DMS 273 (cell line): ENCODE measurements at regions not wholly inside any gene's neighbourhood (a gene's known extent, or its start where the extent isn't known, plus 50 kb on each side); places are given as distances from the start of the nearest gene placed in this dataset.
"Not testable (repeated sequence)": the region's sequence is repeated elsewhere in the genome, so short reads cannot be mapped to it uniquely, and the experiment has no call there.

Source experiments
- DNase-seq: peaks from one replicate; lab custom pipeline; 2025; ENCODE audit not compliant: unreplicated experiment; lab: John Stamatoyannopoulos, UW

DNA sequence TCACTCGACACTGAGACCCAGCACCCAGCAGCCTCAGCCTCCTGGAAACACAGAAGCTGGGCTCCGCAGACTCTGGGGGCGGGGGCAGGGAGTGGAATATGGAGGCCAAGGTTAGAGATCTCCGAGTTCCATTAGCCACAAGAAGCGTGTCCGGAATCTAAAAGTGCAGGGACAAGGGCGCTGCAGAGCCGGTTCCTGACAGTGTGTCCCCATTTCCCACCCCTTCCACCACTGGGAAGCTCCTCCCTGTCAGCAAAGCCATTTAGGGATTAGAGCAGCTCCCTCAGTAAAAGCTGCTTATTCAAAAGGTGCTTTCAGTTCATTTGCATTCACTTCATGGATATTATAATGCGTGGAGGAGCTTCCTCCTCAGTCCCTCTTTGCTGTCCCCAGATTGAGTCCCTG is 74.1 kb upstream of the HSPA9 start:
- no peak for DNase-seq

DNA sequence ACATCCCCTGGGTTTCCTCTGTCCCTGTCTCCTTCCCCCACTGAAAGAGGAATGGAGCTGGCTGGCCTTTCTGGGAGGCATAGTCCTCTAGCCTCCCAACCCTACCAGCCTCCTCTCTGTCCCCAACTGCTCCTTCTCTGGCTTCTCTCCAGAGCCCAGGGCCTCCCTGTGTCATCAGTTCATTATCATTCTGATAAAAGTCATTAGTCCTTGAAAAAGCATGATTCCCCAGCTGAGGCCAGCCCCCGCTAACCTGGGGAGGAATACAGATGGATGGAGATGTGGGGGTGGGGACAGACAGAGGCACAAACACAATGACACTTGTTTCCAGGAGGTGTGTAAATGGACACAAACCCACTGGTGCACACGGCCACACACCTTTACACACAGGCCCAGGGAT is 73.6 kb upstream of the HSPA9 start:
- no peak for DNase-seq

DNA sequence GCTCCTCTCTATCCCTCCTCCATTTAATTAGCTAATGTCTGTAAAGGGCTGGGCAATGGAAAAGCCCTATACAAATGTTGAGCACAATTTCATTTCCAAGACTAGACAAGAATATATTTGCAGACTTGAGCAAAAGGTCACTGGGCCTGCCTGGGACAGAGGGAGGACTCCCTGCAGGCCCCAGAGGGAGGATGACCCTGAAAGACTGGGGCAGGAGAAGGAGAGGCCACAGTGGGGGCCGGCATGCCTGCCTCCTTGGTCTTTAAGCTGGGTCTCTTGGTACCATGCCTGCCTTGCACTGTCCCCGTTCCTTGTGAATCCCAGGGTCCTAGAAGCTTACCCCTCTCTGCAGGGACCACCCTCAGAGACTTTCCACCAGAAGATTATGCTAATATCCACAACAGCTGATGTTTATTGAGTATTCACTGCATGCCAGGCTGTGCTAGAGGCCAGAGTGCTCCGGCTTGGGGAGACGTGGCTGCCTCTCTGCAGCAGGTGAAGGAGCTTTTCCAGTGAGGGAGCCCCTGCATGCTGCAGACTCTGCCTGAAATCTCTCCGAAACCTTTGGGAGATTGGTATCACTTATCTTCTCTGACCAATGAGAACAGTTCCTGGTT is 72.7 kb upstream of the HSPA9 start:
- DNase-seq = no peak

DNA sequence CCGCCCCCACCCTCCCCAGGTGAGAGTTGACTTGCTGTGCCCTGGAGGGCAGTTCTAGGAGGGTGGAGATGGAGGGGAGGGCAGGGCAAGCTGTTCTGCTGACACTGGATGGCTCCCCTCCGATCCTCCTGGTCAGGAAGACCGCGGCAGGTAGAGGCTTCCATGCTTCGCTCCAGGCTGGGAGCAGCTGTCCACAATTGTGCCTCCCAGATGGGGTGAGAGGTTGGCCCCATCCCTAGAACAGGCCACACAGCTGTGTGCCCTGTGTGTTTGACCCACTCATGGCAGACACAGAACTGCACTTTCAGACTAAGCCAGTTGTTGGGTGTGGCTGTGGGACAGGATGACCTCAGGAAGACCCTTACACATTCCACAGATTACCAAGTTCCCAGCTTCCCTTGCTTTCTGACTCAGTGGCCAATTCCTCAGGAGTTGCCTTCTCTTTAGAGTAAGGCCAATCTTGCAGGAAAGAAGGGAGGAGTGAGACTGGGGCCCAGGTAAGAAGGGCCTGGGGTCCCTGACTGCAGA is 72.1 kb upstream of the HSPA9 start:
- no peak for DNase-seq

DNA sequence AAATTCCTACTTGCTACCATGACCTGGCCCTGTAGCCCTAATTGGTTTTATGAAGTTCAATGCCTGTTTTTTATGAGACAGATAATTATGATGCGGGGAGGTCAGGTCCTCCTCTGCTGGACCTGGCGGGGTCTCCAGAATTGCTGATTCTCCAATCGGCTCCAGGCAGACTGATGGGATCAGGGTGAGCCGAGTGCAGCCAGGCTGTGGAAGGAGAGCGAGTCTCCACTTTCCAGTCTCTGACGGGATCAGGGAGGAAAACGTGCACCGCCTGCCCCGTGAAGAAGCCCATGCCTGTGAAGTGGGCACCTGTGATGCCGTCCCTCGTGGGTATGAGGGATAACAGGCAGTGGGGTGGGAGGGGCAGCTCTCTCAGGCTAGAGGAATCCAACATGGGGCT is 71.5 kb upstream of the HSPA9 start:
- DNase-seq = no peak

DNA sequence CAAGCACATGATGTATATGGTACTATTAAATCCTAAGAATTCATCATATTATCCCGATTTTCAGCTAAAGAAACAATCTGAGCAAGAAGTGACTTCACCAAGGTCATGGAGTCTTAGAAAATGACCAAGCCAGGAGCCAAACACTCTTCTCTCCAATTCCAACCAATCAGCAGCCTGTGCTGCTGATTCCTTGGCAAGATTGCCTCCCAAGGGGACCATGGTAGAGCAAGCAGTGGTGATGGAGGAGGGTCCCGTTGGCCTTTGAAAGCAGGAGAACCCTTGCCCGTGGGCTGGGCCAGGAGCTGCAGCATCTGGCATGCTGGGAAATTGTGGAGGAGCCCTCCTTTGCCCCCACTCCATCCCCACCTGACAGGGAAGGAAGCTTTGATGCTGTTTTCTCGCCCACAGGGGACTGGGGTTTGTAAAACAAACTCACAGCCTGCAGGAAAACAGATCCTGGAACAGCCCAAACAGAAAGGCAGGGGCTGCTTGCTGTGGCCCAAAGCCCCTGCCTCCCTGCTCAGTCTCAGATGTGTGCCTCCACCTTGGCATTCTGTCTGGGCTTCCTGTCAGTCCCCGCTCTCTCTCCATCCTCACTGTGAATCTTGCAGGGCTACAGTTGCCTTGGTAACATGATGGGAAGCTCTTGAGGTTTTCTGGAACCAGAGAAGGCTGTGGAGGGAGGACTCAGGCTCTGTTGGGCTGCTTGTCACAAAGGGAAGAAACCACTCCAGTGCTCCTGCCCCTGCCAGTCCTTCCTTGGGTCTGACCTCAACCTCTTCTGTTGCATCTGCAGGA is 70.8 kb upstream of the HSPA9 start:
- DNase-seq = peak; percentile 55

DNA sequence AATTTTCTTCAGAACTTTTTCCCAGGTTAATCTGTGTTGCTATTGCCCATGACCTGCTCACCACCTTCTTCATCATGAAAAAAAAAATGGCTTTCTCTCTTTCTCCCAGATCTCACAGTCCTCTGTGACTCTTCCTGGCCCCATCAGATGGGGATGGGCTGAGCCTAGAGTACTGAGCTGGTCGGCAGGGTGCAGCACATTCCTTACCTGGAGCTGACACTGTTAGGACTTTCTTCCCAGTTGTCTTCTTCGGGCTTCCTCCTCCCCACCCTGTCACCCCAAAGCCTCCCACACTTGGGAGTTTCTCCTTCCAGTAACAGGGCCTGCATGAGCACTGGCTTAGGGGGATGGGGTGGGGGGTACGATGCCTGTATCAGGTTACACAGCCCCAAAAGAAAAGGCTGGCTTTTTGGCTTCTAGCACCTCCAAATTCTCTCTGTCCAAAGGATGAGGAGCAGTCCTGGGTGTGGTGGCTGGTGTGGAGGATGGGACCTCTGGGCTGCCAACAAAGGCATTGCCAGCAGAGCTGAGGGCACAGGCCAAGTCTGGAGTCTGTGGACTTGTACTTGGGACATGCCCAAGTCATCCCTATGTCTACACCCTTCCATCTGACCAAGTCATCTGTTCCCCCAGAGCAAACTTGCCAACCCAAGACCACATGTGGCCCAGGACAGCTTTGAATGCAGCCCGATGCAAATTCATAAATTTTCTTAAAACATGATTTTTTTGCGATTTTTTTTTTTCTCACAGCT is 68.0 kb upstream of the HSPA9 start:
- no peak for DNase-seq

DNA sequence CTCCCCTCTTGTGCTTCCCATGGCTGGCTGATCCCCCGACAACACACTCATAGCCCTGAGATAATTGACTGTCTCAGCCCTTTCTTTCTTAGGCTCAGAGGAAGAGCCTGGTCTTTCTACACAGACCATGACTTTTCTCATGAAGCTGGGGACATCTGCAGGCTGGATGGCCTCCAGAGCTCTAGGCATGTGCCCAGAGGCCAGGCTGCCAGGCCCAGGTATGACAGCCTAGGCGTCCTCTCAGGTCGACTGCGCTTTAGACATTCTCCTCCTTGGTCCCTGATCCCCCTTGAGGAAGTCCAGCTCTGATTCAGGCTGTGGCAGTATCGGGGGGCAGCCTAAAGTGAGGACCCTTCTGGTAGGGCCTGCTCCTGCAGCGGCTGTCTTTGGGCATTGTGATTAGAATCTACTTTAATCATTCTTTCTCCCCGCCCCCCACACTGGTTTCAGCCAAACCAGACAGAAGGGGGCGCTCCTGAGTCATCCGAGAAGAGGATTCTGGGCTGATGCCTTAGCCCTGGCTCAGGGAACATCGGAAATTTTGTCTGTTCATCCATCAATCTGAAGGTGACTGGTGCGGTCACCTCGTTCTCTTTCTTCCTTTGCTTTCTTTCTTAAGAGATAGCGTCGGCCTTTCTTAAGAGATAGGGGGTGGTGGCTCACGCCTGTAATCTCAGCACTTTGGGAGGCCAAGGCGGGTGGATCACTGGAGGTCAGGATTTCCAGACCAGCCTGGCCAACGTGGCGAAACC is 66.5 kb upstream of the HSPA9 start:
- peak; percentile 92 for DNase-seq

DNA sequence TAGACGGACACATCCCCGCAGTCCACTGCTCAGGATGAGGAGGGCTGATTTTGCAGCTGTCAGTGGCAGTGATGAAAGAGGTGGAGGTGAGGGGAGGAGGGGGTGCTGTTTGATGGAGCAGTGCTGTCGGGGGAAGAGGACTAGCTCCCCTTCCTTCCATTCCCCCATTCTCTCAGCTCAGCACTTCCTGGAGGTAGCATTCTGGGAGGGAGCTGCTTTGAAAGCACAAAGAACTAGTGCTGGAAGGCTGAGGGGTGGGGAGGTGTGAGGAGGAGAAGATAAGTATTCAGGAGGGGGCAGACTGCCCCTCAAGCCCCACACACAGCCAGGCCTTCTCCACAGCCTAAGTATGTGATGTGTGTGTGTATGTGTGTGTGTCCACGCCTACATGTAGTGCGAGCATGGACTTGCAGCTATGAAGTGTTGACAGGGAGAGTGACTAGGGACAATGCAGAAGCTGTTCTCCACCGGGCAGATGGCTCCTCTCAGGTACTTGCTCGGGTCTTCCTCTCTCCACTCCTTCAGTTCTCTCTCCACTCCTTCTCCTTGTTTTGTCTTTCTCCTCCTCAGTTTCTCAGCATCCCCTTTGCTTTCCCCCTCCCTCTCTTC is 65.5 kb upstream of the HSPA9 start:
- DNase-seq = no peak

DNA sequence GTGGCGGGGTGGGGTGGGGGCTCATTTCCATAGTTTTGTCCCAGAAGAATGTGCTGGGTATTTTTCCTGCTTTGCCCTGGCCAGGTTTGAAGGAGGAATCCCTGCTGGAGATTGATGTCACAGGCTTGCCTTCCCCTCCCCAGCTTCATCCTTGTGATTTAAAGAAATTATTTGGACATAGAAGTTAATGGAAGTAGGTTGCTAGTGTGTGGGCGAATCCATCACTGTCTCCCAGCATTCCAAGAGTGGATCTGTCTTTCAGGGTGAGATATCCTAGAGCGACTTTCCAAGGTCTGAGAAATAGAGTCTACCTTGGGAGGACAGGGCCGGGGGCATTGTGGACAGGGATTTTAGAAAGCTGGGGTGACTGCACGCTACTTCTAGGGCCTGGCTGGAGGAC is 64.9 kb upstream of the HSPA9 start:
- no peak for DNase-seq

DNA sequence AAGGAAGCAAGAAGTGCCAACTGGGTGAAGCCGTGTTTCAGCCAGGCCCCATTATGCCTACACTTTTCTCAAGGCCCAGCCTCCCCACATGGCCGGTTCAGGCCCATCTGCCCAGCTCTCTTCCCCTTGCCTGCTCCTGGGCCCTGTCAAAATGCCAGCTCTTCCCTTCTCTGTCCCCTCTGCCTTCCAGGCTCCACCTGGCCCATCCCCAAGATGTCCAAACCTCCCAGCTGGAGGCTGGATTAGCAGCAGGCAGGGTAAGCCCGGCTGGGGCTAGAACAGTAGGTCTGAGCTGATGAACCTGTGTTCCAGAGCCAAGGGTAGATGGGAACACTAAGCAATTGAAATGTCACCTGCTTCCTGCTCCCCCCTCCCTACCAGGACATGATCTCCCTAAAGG is 64.1 kb upstream of the HSPA9 start:
- peak; percentile 92 for DNase-seq

DNA sequence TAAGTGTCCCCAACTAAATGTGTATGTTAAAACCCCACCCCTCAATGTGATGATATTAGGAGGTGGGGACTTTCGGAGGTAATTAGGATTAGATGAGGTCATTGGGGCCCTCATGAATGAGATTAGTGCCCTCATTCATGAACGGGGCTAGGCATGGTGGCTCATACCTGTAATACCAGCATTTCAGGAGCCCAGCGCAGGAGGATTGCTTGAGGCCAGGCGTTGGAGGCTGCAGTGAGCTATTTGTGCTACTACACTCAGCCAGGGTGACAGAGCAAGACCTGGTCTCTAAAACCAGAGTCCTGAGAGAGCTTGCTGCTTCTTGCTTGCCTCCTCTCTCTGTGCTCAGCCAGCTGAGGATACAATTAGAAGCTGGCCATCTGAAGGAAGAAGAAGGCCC is 62.1 kb upstream of the HSPA9 start:
- DNase-seq = no peak

DNA sequence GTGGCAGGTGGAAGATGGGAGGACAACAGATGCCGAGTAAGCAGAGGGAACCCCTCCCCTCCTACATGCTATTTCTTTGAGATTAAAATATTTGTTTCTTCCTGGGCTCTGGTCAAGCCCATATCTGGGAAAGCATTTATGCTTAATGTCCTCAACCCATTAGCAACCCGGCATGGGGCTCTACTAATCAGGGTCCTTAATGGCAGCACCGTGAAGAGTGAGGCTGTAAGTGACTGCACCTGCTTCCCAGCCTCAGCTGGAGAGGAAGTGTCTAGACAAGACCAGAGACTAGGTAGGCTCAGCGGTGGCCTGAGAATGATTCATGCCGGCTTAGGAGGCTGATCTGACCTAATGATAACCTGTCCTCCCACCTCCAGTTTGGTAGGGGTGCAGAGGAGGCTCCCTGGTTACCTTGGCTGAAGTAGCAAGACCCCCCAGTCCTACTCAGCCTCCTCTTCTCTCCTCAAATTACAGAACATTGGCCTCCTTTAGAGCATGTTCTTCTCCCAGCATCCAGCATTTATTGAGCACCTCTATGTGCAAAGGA is 61.3 kb upstream of the HSPA9 start:
- DNase-seq = no peak

DNA sequence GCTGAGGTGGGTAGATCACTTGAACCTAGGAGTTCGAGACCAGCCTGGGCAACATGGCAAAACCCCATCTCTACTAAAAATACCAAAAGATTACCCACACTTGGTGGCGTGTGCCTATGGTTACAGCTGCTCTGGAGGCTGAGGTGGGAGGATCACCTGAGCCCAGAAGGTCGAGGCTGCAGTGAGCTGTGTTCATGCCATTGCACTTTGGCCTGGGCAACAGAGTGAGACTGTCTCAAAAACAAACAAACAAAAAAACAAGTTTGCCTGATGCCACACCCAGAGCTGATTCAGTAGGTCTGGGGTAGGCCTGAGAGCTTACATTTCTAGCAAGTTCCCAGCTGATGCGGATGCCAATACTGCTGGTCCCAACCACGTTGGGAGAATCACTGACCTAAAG is 60.5 kb upstream of the HSPA9 start:
- no peak for DNase-seq

DNA sequence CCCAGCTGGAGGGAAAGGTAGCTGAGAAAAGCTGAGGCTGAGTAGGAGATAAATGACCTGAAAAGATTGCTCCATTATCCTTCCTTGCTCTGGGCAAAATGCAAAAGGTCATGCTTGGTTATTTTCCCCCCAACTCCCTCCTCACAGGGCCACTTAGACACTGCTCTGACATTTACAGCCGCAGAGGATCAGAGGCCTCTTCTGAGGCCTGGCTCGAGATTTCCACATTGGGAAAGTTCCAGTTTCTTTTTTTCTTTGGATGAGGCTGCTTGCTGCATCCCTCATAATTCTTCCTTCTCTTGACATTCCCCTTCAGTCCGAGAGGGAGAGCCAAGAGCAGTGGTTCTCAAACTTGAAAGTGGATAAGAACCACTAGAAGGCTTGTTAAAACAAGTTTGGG is 60.1 kb upstream of the HSPA9 start:
- no peak for DNase-seq

DNA sequence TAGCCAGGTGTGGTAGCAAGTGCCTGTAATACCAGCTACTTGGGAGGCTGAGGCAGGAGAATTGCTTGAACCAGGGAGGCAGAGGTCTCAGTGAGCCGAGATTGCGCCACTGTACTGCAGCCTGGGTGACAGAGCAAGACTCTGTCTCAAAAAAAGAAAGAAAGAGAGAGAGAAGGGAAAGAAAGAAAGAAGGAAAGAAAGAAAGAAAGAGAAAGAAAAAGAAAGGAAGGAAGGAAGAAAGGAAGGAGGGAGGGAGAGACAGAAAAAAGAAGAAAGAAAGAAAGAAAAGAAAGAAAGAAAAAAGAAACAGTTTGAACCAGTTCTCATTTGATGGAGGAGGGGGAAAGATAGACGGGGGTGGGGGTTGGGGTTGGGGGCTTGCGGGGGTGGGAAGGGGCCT is 59.6 kb upstream of the HSPA9 start:
- DNase-seq = not testable (repeated sequence)

DNA sequence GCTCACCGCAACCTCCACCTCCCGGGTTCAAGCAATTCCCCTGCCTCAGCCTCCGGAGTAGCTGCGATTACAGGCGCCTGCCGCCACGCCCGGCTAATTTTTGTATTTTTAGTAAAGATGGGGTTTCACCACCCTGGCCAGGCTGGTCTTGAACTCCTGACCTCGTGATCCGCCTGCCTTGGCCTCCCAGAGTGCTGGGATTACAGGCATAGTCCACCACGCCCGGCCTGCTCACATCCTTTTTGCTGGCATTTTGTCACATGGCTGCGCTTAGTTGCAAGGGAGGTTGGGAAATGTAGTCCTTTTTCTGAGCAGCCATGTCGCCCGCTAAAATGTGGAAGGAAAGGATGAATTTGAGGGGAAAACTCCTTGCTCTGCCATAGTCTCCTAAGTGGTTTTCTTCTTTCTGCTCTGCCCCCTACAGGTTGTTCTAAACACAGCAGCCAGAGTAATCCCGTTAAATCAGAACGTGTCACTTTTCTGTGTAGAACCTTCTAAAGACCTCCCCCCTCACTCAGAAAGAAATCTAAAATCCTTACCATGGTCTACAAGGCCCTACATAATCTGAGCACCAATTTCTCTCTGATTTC is 57.8 kb upstream of the HSPA9 start:
- DNase-seq = peak; percentile 48

DNA sequence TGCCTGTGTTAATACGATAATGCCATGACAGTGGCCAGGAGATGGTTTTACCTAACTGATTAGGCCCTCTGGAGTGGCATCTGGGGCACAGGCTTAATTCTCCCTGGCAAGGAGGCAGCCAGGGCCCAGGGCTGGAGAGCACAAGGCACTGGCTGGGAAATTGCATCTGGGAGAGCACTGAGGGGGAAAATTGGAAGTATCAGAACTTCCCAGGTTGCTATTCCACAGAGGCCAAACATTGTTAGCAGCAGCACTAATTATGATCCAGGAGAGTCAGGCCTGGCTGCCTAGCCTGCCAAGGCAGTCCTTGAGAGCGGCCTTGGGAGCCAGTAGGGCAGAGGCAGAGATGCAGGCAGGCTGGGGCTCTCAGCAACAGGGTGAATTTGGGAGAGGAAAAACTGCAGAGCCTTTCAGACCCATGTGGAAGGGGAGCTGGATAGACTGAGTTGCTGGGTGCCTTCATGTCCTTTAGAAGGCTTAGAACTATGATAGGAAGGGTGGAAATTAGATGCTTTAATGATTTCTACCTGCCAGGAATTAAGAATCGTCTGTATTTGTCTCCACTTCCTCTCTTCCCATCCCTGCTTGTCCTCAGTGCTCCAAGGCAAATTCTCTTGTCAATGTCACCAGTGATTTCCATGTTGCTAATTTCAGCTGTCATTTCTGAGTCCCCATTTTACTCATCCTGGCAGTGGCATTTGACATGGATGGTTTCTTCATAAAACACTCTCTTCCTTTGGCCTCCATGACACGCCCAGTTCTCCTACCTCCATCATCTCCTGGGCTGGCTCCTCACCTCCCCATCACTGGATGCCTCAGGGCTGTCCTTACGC is 56.1 kb upstream of the HSPA9 start:
- DNase-seq = peak; percentile 21

DNA sequence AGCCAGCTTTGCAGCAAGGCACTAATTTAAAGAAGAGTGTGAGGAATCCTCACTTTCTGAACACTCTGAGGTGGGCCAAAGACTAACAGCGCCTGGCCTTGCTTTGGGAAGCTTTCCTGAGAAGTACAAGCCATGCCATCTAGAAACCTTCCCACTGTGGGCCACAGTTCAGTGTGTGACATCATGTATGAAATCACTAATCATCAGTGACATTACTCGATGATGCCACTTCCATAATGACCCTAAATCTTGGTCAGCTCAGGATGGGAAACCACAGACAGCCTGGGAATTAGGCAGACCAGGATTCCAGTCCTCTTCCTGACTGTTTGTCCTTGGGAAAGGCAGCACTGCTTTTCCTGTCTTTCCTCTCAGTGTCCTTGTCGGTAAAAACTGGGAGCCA is 54.2 kb upstream of the HSPA9 start:
- DNase-seq = no peak
